ENCODE measurements at regions not wholly inside any gene's neighbourhood (a gene's known extent, or its start where the extent isn't known, plus 50 kb on each side); places are given as distances from the start of the nearest gene placed in this dataset.

- H3K4me3 ChIP-seq (ENCODE audit: low read depth, low read length): no peak overlapping the region
- no peak for DNase-seq (ENCODE audit: low read depth)
- TF ChIP-seq CTCF (IDR thresholded peaks at IDR 0.05; ENCODE audit: low read depth, low read length, missing control alignments): no peak
- in situ Hi-C loops (cut with HindIII; ENCODE audit: low sequenced_read_pairs): no loop called here
Measured at GRCh38 chr1:232192781-232193450, 437.0 kb downstream of the SIPA1L2 start.

DNA sequence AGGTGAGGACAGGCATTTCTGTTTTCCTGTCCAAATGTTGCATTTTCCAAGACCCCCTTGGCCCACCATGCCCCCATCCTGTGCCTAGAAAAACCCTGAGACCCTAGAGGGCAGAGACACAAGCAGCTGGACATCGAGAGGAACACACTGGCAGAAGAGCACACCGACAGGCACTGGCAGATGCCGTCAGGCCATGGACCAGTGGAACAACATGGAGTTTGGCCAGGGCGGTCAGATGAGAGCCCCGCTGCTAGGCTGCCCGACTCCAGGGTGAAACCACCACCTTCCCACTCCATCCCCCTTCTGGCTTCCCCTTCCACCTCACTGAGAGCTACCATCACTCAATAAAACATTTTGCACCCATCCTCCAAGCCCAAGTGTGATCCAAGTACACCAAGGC lies 438.4 kb downstream of the SIPA1L2 start:
- in situ Hi-C loops (cut with HindIII; ENCODE audit: low sequenced_read_pairs): no loop called here
- no peak for DNase-seq (ENCODE audit: low read depth)
- no peak for TF ChIP-seq CTCF (IDR thresholded peaks at IDR 0.05; ENCODE audit: low read depth, low read length, missing control alignments)
- H3K4me3 ChIP-seq (ENCODE audit: low read depth, low read length): no peak overlapping the region

DNA sequence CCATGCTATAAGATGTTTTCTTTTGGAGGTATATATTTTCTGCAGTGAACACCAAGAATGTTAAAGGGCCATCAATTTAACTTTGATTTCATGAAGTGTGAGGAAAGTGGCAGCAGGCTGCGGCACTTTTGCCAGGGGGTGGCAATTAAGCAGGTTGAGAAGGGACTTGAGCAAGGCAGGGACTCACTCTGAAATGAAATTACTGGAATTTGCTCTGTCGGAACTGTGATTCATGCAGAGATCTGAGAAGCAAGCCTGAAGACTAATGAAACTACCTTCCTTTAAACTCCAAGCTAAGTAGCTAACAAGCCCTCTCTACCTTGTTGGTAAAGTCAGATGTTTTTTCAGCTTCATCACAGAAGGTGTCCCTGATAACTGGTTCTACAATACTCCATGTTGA lies 441.6 kb downstream of the SIPA1L2 start:
- in situ Hi-C loops (cut with HindIII; ENCODE audit: low sequenced_read_pairs): loop anchor here (5.0 kb wide), 2 partner anchors 39 to 96 kb away; no protein-coding TSS in a partner anchor
- TF ChIP-seq CTCF (IDR thresholded peaks at IDR 0.05; ENCODE audit: low read depth, low read length, missing control alignments): no peak
- H3K4me3 ChIP-seq (ENCODE audit: low read depth, low read length): no peak overlapping the region
- DNase-seq (ENCODE audit: low read depth): no peak

DNA sequence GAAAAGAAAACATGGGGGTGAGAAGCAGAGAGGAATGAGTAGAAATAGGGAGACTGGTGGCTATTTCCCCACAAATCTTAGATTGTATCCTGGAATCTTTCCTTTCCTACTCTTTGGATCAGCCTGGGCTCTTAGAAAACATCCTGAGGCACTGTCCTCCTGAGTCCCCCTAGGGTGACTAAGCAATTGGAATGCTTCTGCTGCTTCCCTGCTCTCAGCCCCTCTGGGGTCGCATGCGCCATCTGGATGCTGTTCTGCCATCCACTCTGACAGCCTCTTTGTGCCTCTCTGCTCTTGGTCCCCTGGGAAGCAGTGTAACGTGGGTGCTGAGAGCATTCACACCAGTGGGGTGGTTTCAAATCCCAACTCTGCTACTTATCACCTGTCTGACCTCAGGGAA lies 443.0 kb downstream of the SIPA1L2 start:
- no peak for DNase-seq (ENCODE audit: low read depth)
- no peak for TF ChIP-seq CTCF (IDR thresholded peaks at IDR 0.05; ENCODE audit: low read depth, low read length, missing control alignments)
- no peak overlapping the region for H3K4me3 ChIP-seq (ENCODE audit: low read depth, low read length)
- in situ Hi-C loops (cut with HindIII; ENCODE audit: low sequenced_read_pairs): loop anchor here (5.0 kb wide), 2 partner anchors 40 to 95 kb away; no protein-coding TSS in a partner anchor

DNA sequence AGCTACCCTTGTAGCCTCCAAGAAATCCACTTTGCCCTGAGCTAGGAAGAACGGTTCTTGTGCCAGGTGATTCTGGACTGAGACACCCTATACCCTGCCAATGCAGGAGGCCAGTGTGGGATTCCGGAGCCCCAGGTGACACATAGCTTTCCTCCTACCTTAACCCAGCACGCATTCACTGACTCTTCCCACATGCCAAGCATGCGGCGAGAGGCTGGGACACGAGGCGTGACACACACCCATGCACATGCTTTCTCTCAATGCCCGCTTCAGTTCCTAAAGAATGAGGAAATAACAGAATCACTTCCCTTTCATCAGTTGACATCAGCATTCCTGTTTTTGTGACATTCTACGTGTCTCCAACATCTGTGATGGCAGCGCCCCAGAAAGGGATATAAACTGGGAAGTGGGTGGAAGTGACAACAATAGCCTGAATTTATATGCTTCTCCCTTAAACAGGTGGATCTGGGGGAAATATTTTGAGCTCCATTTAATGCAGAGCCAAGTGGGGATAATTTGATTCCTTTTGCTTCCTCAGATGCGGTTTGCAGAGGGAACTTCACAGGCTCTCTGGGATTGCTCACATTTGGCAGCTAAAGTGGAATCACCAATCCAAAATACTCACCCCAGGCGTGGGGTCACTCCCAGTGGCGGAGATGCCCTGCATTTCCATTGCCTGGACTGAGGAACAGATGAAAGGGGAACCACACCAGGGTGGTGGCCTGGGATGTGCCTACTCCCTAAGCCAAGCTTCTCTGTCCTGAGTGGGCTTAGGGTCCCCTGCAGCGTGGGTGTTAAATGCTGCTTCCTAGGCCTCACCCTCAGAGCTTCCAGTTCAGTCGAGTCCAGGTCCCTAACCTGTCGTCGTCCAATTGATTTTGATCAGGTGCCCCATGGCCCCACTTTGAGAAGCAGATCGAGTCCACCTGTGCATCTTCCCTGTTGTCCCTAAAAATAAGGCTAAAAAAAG lies 445.1 kb downstream of the SIPA1L2 start:
- H3K4me3 ChIP-seq (ENCODE audit: low read depth, low read length): no peak overlapping the region
- no peak for DNase-seq (ENCODE audit: low read depth)
- in situ Hi-C loops (cut with HindIII; ENCODE audit: low sequenced_read_pairs): loop anchor here (5.0 kb wide), 2 partner anchors 42 to 93 kb away; no protein-coding TSS in a partner anchor
- no peak for TF ChIP-seq CTCF (IDR thresholded peaks at IDR 0.05; ENCODE audit: low read depth, low read length, missing control alignments)

GRCh38 chr1:232183802-232184201 lies 446.1 kb downstream of the SIPA1L2 start:
- in situ Hi-C loops (cut with HindIII; ENCODE audit: low sequenced_read_pairs): no loop called here

More at GRCh38 chr1:232183802-232184201, 446.1 kb downstream of the SIPA1L2 start:
- TF ChIP-seq CTCF (IDR thresholded peaks at IDR 0.05; ENCODE audit: low read depth, low read length, missing control alignments): no peak
- no peak for DNase-seq (ENCODE audit: low read depth)
- H3K4me3 ChIP-seq (ENCODE audit: low read depth, low read length): no peak overlapping the region
